ENCODE measurements at regions not wholly inside any gene's neighbourhood (a gene's known extent, or its start where the extent isn't known, plus 50 kb on each side); places are given as distances from the start of the nearest gene placed in this dataset.
A peak's percentile ranks its signal among the peaks of the same experiment; 100 is the strongest.

DNA sequence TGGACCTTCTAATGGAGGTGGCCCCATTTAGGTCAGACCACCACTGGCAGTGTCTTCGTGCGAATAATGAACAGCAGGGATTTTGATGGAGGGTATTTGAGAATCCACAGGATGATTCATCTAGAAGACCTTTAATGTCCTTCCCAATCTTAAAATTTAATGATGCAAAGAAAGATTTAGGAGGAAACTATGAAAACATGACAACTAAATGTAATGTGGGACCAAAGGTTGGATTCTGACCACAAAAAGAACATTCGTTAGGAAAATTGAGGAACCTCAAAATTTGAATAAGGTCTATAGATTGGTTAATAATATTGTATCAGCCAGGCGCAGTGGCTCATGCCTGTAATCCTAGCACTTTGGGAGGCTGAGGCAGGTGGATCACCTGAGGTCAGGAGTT lies 78.2 kb upstream of the TMPO start:
- WGBS, 4 donors: 77 to 85% (median 83%) methylated on average over 4 of the region's 4 CpGs
- no peaks in the 10 kb centered on the region for H3K36me3 ChIP-seq (replicated peaks in 1 of 2)
- no peak for DNase-seq
- H3K9me3 ChIP-seq (replicated peaks in 1 of 3): no peaks in the 10 kb centered on the region
- intact Hi-C loops (cut with DNase I): no loop called here
- peaks cover 0 to 6% of the 10 kb centered on the region in 2 donors for H3K4me1 ChIP-seq (replicated peaks in 1 of 2)
- no peak overlapping the region for H3K4me3 ChIP-seq
- TF ChIP-seq CTCF (IDR thresholded peaks at IDR 0.05): no peak
- no peak overlapping the region for H3K27ac ChIP-seq
- no peaks in the 10 kb centered on the region for H3K27me3 ChIP-seq

DNA sequence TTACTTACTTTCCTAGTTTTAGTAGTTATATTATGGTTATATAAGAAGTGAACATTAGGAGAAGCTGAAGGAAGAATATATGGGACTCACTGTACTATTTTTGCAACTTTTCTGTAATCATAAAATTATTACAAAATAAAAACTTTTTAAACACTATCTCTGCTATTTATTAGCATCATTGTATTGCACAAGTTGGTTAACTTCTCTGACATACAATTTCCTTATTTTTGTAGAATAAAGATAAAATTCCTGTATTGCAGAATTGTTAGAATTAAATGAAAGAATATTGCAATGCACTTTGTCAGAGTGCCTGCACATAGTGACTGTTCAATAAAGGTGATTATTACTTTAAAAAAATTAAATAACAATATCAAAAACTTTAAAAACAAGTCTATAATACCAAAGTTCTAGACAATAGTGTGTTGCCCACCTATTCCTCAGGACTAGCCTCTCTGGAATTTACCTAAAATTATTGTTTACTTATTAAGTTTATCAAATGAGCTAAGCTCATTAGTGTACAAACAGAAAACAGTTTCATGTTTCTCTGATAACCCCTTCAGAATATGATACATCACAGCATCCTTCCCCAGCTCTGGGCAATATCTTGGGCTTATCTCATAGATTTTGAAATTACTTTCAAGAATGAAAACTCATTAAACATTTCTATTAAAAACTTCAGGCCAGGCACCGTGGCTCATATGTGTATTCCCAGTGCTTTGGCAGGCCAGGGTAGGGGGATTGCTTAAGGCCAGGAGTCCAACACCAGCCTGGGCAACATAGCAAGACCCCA lies 77.4 kb upstream of the TMPO start:
- no peaks in the 10 kb centered on the region for H3K27me3 ChIP-seq
- H3K9me3 ChIP-seq (replicated peaks in 1 of 3): no peaks in the 10 kb centered on the region
- peaks cover 0 to 6% of the 10 kb centered on the region in 2 donors for H3K4me1 ChIP-seq (replicated peaks in 1 of 2)
- no peak overlapping the region for H3K4me3 ChIP-seq
- H3K27ac ChIP-seq: peak overlapping the region in 1 of 5 donors; percentile 2
- no peaks in the 10 kb centered on the region for H3K36me3 ChIP-seq (replicated peaks in 1 of 2)
- DNase-seq: no peak
- no peak for TF ChIP-seq POLR2A (IDR thresholded peaks at IDR 0.05)
- no peak for TF ChIP-seq CTCF (IDR thresholded peaks at IDR 0.05)
- 67 to 86% (median 71%) methylated on average over 1 of the region's 1 CpG for WGBS, 4 donors
- intact Hi-C loops (cut with DNase I): no loop called here

DNA sequence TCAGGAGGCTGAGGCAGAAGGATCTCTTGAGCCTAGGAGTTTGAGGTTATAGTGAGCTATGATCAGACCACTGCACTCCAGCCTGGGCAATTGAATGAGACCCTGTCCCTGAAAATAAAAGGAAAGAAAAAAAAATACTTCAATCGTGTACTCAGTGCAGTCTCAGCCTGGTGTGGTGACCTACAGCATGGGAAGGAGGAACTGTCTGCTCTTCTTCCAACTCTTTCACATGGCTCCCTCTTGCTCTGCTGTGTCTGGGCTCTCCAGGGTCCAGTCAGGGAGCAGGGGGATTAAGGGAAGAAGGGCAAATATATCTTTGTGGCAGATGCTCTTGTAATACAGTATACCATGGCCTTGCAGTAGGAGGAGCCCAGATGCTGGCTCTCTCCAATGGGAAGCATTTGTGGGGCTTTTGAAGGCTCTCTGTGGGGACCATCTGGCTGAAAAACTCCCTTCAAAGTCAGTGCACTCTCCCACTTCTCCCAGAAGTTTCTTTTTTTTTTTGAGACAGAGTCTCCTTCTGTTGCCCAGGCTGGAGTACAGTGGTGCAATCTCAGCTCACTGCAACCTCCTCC lies 76.6 kb upstream of the TMPO start:
- DNase-seq: no peak
- WGBS, 4 donors: 29 to 44% (median 33%) methylated on average over 1 of the region's 1 CpG
- no peaks in the 10 kb centered on the region for H3K36me3 ChIP-seq (replicated peaks in 1 of 2)
- peak overlapping the region; percentile 37 to 76 (median 46) for H3K27ac ChIP-seq
- intact Hi-C loops (cut with DNase I): no loop called here
- no peaks in the 10 kb centered on the region for H3K9me3 ChIP-seq (replicated peaks in 1 of 3)
- H3K4me3 ChIP-seq: no peak overlapping the region
- TF ChIP-seq CTCF (IDR thresholded peaks at IDR 0.05) (no peak), POLR2A (IDR thresholded peaks at IDR 0.05) (no peak)
- peaks cover 0 to 6% of the 10 kb centered on the region in 2 donors for H3K4me1 ChIP-seq (replicated peaks in 1 of 2)
- H3K27me3 ChIP-seq: no peaks in the 10 kb centered on the region

DNA sequence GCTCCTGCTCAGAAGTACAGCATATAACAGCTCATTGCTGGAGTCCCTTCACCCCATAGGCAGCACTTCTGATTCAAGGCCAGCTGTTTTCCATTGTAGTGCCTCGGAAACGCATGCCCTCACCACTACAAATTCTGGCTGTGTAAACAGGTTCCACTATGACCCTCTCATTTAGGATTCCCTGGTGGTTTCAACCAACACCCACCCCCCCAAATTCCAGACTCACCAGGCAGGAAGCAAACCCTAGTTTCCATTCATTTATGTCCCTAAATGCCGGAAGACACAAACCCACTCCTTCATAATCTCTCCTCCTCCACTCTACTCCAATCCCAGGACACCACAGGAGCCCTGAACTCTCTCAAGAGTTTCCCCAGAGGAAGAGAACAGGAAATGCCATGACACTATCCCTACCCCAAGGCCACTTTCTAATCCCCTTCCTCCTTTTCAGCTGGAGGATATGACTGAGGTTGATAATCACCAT lies 75.9 kb upstream of the TMPO start:
- WGBS, 4 donors: 13 to 65% (median 35%) methylated on average over 2 to 3 of the region's 3 CpGs
- Histone ChIP-seq H3K4me3 (no peak overlapping the region), H3K4me1 (replicated peaks in 1 of 2) (peaks cover 0 to 6% of the 10 kb centered on the region in 2 donors)

More for the DNA sequence above, 75.9 kb upstream of the TMPO start:
- H3K27me3 ChIP-seq: no peaks in the 10 kb centered on the region
- no peaks in the 10 kb centered on the region for H3K36me3 ChIP-seq (replicated peaks in 1 of 2)
- DNase-seq: peak in 2 of 7 donors; percentile 27 to 39
- intact Hi-C loops (cut with DNase I): no loop called here
- no peaks in the 10 kb centered on the region for H3K9me3 ChIP-seq (replicated peaks in 1 of 3)
- H3K27ac ChIP-seq: peak overlapping the region; percentile 37 to 76 (median 46)
- TF ChIP-seq POLR2A (IDR thresholded peaks at IDR 0.05): no peak
- TF ChIP-seq CTCF (IDR thresholded peaks at IDR 0.05): no peak

Data from adrenal gland (tissue), 9 donors.